K562 (cell line): ENCODE measurements at regions not wholly inside any gene's neighbourhood (a gene's known extent, or its start where the extent isn't known, plus 50 kb on each side); places are given as distances from the start of the nearest gene placed in this dataset.

Source experiments
- ATAC-seq: fragments of 200-7000 bp; cut with Tn5 transposase; 3 replicates; pipeline ENCODE4 v1.9.1; 2020; ENCODE audit warnings: moderate library complexity
- BruUV-seq: library from RNA; stranded (reverse); fragments of 400-500 nt; replicated peaks from 2 replicates; lab custom pipeline; 2021; lab: Mats Ljungman, UMichigan
- CTCF ChIA-PET: fragments of 300-600 bp; formaldehyde crosslinking; extraction: SDS; loops from one replicate; lab custom pipeline; 2021; ENCODE audit warnings: low intra/inter-chr PET ratio; lab: Yijun Ruan, JAX
- POLR2A ChIA-PET: fragments of 300-600, 350-650 bp; sonication (Branson Sonifier 250); formaldehyde crosslinking; extraction: SDS; loops from one replicate; lab custom pipeline; 2021; ENCODE audit warnings: antibody characterized with exemption, inconsistent platforms; lab: Yijun Ruan, JAX
- DNase-seq, 4 experiments: peaks; one replicate each; pipeline versions ENCODE4 v3.0.0 to v3.0.0-alpha.2; 2011 to 2018; ENCODE audit warnings: low spot score in 3 of 4, mixed read lengths in 3 of 4; ENCODE audit errors: extremely low read depth in 1 of 4
- FAIRE-seq: peaks from 2 replicates; lab custom pipeline; 2011; peaks lifted over from hg19 to GRCh38; lab: Jason Lieb, UNC
- H2AFZ ChIP-seq: 2 replicates; pipeline ENCODE4 v1.6.0; 2011; ENCODE audit warnings: low read depth, low read length, control low read depth, inconsistent platforms
- H3K27ac ChIP-seq: fragments of 200-600 bp; 3 replicates; pipeline ENCODE4 v1.8.0; 2011; ENCODE audit warnings: low read depth, mild to moderate bottlenecking, control low read depth, inconsistent platforms, low read length, moderate library complexity, mixed read lengths; ENCODE audit errors: extremely low read depth
- H3K27me3 ChIP-seq, 2 experiments: fragments of 300-600 bp in 1 of 2; 2 replicates in 1 of 2; 3 replicates in 1 of 2; pipeline versions ENCODE4 v1.6.0 to v1.8.0; 2011; ENCODE audit warnings: inconsistent platforms in 2 of 2, low read length in 2 of 2, mild to moderate bottlenecking in 1 of 2, mixed read lengths in 1 of 2, moderate library complexity in 1 of 2; ENCODE audit not compliant: control insufficient read depth in 2 of 2, insufficient read depth in 2 of 2
- H3K36me3 ChIP-seq: fragments of 300-600 bp; 3 replicates; pipeline ENCODE4 v1.8.0; 2011; ENCODE audit warnings: mild to moderate bottlenecking, low read length, inconsistent platforms; ENCODE audit not compliant: control insufficient read depth, insufficient read depth
- H3K4me1 ChIP-seq, 2 experiments: fragments of 200-600 bp in 1 of 2; replicated peaks in 1 of 2; 2 replicates in 1 of 2; 3 replicates in 1 of 2; pipeline versions ENCODE4 v1.5.1 to v1.8.0; 2011; ENCODE audit warnings: inconsistent platforms in 2 of 2, low read length in 2 of 2, mild to moderate bottlenecking in 1 of 2, mixed read lengths in 1 of 2, moderate library complexity in 1 of 2; ENCODE audit not compliant: control insufficient read depth in 2 of 2, insufficient read depth in 2 of 2
- H3K4me2 ChIP-seq: 2 replicates; pipeline ENCODE4 v1.6.1; 2011; ENCODE audit warnings: low read length, control low read depth, inconsistent platforms, mixed read lengths; ENCODE audit not compliant: insufficient read depth
- H3K4me3 ChIP-seq: fragments of 200-600 bp; sonication (generic), shearing (Covaris generic); 2 replicates; pipeline ENCODE4 v1.5.1; 2016; ENCODE audit warnings: control low read depth, inconsistent platforms
- H3K79me2 ChIP-seq: fragments of 200-600 bp; 3 replicates; pipeline ENCODE4 v1.8.0; 2011; ENCODE audit warnings: low read length, inconsistent platforms; ENCODE audit not compliant: control insufficient read depth, insufficient read depth
- H3K9ac ChIP-seq, 2 experiments: 2 replicates each; pipeline versions ENCODE4 v1.6.0 to v1.6.1; 2011; ENCODE audit warnings: low read depth in 2 of 2, low read length in 2 of 2, control low read depth in 1 of 2, inconsistent platforms in 1 of 2, mild to moderate bottlenecking in 1 of 2, mixed read lengths in 1 of 2; ENCODE audit not compliant: insufficient read depth in 1 of 2
- H3K9me1 ChIP-seq: one replicate; pipeline ENCODE4 v1.6.0; 2011; ENCODE audit warnings: inconsistent platforms, mild to moderate bottlenecking, low read length, moderate library complexity; ENCODE audit not compliant: control insufficient read depth, insufficient read depth
- H3K9me3 ChIP-seq: replicated peaks from 2 replicates; pipeline ENCODE4 v1.5.1; 2011; ENCODE audit warnings: low read depth, low read length, inconsistent platforms; ENCODE audit not compliant: control insufficient read depth, insufficient read depth
- H4K20me1 ChIP-seq: replicated peaks from 2 replicates; pipeline ENCODE4 v1.6.1; 2011; ENCODE audit warnings: low read length, inconsistent platforms, mixed read lengths; ENCODE audit not compliant: control insufficient read depth, insufficient read depth
- CHD2 ChIP-seq: IDR thresholded peaks from 2 replicates; pipeline ENCODE4 v1.6.1; 2011; ENCODE audit warnings: low read depth, low read length
- HMGN3 ChIP-seq: IDR thresholded peaks from 2 replicates; pipeline ENCODE4 v1.6.1; 2011; ENCODE audit warnings: borderline replicate concordance, low read depth, mild to moderate bottlenecking, mixed read lengths, low read length; ENCODE audit not compliant: insufficient read length; ENCODE audit errors: extremely low read depth
- MEIS2 ChIP-seq: fragments of 450-650 bp; IDR thresholded peaks from 2 replicates; pipeline ENCODE4 v1.6.1; 2014; ENCODE audit warnings: mild to moderate bottlenecking; ENCODE audit not compliant: partially characterized antibody
- PBX2 ChIP-seq, 2 experiments: IDR thresholded peaks in 1 of 2; conservative IDR thresholded peaks in 1 of 2; 2 replicates each; pipeline ENCODE4 v1.6.1; 2016; ENCODE audit warnings: low read depth in 2 of 2, mild to moderate bottlenecking in 1 of 2, missing compliant biosample characterization in 1 of 2, missing genetic modification characterization in 1 of 2, moderate library complexity in 1 of 2
- ZNF316 ChIP-seq: fragments of 450-650 bp; IDR thresholded peaks from 2 replicates; pipeline ENCODE4 v1.6.1; 2016
- WGBS: fragments of 100-300 bp; shearing (Covaris generic); methylation state at CpG from one replicate; pipeline ENCODE4 v1.1.6; 2016; ENCODE audit warnings: low coverage, mixed read lengths; ENCODE audit not compliant: insufficient coverage; ENCODE audit errors: missing lambda C conversion rate; 5-methylcytosine and 5-hydroxymethylcytosine counted together
- in situ Hi-C: fragments of 300-500 bp; cut with MboI; formaldehyde crosslinking; loops from 4 replicates; pipeline ENCODE4 v1.15.0; 2018; ENCODE audit warnings: inconsistent platforms, mixed read lengths
- intact Hi-C: fragments of 100-400 bp; cut with micrococcal nuclease; formaldehyde crosslinking; loops from 2 replicates; pipeline ENCODE4 v1.14.2; 2022
- TF ChIP-seq, protein P1 (sequence below): fragments of 250-450 bp; sonication (Bioruptor Pico); IDR thresholded peaks from 2 replicates; pipeline ENCODE4 v1.8.0; 2021; ENCODE audit warnings: borderline replicate concordance, mild to moderate bottlenecking, moderate library complexity; ENCODE audit not compliant: poor library complexity, severe bottlenecking

DNA sequence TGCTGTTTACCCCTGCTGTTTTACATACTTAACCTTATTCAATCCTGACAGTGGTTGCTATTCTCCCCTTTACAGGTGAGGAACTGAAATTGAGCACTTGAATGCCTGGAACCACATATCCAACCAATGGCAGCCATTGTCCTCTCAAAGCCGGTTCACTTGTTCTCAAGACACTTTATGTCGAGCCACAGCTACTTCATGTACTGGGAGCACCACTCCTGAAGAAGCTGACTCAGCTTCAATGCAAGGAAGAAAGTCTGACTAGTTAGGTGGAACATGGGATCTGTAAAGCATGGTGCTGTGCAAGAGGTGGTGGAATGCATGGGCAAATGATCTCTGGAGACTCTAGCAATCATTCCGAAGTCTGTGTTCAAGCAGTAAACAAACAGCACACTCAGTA, 113.9 kb upstream of the CPM start:
- POLR2A ChIA-PET, result no interaction called here
- Histone ChIP-seq H3K9me3 (no peaks in the 10 kb centered on the region), H3K4me1 (no peaks in the 10 kb centered on the region), H3K4me3 (no peak overlapping the region), H4K20me1 (no peaks in the 10 kb centered on the region), H3K9me1 (no peaks in the 10 kb centered on the region), H3K36me3 (no peaks in the 10 kb centered on the region), H3K4me2 (no peak overlapping the region), H3K9ac (no peak overlapping the region), H3K27ac (no peak overlapping the region), H3K79me2 (no peaks in the 10 kb centered on the region), H2AFZ (no peak overlapping the region), H3K27me3 (peaks cover 0 to 15% of the 10 kb centered on the region in 2 experiments; a peak in 2 of 5 replicates)
- TF ChIP-seq CHD2, result no peak
- peak; percentile 45 for TF ChIP-seq ZNF316
- DNase-seq (no peak), FAIRE-seq (no peak), ATAC-seq (no peak)
- intact Hi-C loops (no loop called here), in situ Hi-C loops (no loop called here)
- 0% methylated on average over 3 of the region's 3 CpGs for WGBS
- CTCF ChIA-PET, result no interaction called here
- BruUV-seq, result no TSS peak

- H3K9ac ChIP-seq, result no peak overlapping the region
- intact Hi-C loops, result no loop called here
- no peak overlapping the region for H3K4me3 ChIP-seq
- H3K9me3 ChIP-seq, result no peaks in the 10 kb centered on the region
- no TSS peak for BruUV-seq
- H3K27ac ChIP-seq, result no peak overlapping the region
- WGBS, result 0% methylated on average over 4 of the region's 4 CpGs
- DNase-seq (no peak), ATAC-seq (no peak), FAIRE-seq (no peak)
- H3K79me2 ChIP-seq, result no peaks in the 10 kb centered on the region
- peaks cover 4 to 15% of the 10 kb centered on the region in 2 experiments; a peak in 3 of 5 replicates for H3K27me3 ChIP-seq
- no peak overlapping the region for H3K4me2 ChIP-seq
- H3K4me1 ChIP-seq, result no peaks in the 10 kb centered on the region
- TF ChIP-seq MEIS2, result peak; percentile 56
- TF ChIP-seq HMGN3, result no peak
- TF ChIP-seq, protein P1, sequence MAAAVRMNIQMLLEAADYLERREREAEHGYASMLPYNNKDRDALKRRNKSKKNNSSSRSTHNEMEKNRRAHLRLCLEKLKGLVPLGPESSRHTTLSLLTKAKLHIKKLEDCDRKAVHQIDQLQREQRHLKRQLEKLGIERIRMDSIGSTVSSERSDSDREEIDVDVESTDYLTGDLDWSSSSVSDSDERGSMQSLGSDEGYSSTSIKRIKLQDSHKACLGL (CRISPR knock-in tag), result no peak
- TF ChIP-seq PBX2 (CRISPR knock-in tag; IDR thresholded peaks at IDR 0.05; ENCODE audit: low read depth), result no peak
- 0 out of 2 replicates have a peak, but pooled peaks have one; percentile 21 for TF ChIP-seq PBX2 (tag; conservative IDR thresholded peaks at IDR 0.05; ENCODE audit: low read depth)
- TF ChIP-seq, all 486 proteins: peak for 2
- Histone ChIP-seq H3K9me1 (no peaks in the 10 kb centered on the region), H3K36me3 (no peaks in the 10 kb centered on the region), H4K20me1 (no peaks in the 10 kb centered on the region; the same call in 1 of the 2 replicates), H2AFZ (no peak overlapping the region)
- CTCF ChIA-PET, result no interaction called here
- in situ Hi-C loops, result no loop called here
- POLR2A ChIA-PET, result no interaction called here
Measured at GRCh38 chr12:69047990-69048389, 115.0 kb upstream of the CPM start.
